ENCODE measurements at regions not wholly inside any gene's neighbourhood (a gene's known extent, or its start where the extent isn't known, plus 50 kb on each side); places are given as distances from the start of the nearest gene placed in this dataset.

DNA sequence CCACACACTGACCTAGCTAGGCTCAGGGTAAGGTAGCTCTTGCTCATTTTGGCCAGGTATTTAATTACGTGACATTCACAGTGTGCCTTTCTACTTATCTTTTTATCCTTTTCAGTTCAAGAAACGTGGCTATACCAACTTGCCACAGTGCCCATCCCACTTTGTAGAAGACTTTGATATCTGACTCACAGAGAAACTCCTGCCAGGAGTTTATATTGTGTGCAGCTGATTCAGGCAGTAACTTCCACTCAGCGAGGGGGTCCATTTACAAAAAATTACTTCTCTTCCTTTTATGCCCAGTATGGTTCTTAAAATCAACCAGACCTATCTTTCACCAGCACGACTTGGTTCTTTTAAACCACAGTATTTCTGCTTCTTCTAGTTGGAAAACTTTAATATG, 75.6 kb downstream of the PRL start:
- Histone ChIP-seq H3K36me3 (ENCODE audit: control insufficient read depth, insufficient read depth, low read length) (no peaks in the 10 kb centered on the region), H4K20me1 (ENCODE audit: insufficient read depth, low read length) (no peaks in the 10 kb centered on the region), H3K27ac (ENCODE audit: insufficient read depth, low read length) (no peak overlapping the region), H3K9me1 (ENCODE audit: insufficient read depth, low read length) (no peaks in the 10 kb centered on the region), H2AK9ac (replicated peaks; ENCODE audit: low read depth, low read length, poor library complexity) (no peak overlapping the region), H2BK120ac (ENCODE audit: low read depth, low read length) (no peak overlapping the region), H2BK20ac (ENCODE audit: low read depth, low read length) (no peak overlapping the region), H4K91ac (ENCODE audit: insufficient read depth, low read depth, low read length) (no peak overlapping the region), H3K18ac (ENCODE audit: low read depth, low read length) (no peak overlapping the region), H2AFZ (replicated peaks; ENCODE audit: low read length, poor library complexity) (no peak overlapping the region), H3K79me1 (ENCODE audit: low read depth in 1 of 2, low read length in 2 of 2) (no peaks in the 10 kb centered on the region), H4K8ac (ENCODE audit: low read depth in 2 of 2, low read length in 2 of 2) (no peak overlapping the region), H2BK15ac (ENCODE audit: low read depth, low read length) (no peak overlapping the region), H4K5ac (ENCODE audit: low read depth, low read length) (no peak overlapping the region), H2BK5ac (ENCODE audit: low read depth, low read length, poor library complexity, severe bottlenecking) (no peak overlapping the region), H3K14ac (replicated peaks; ENCODE audit: low read depth, low read length) (no peak overlapping the region), H3K56ac (ENCODE audit: extremely low read depth, insufficient read depth, low read length) (no peak overlapping the region), H3K4me3 (ENCODE audit: insufficient read depth, low read depth, low read length) (no peak overlapping the region), H3K4me1 (ENCODE audit: control insufficient read depth, insufficient read depth, low read length) (no peaks in the 10 kb centered on the region; the same call in 1 of the 2 replicates), H3K4me2 (ENCODE audit: low read depth, low read length) (no peak overlapping the region), H3K9ac (ENCODE audit: low read depth, low read length) (no peak overlapping the region), H2AK5ac (ENCODE audit: low read depth, low read length) (no peak overlapping the region), H3K9me3 (ENCODE audit: control insufficient read depth, insufficient read depth, low read length) (no peaks in the 10 kb centered on the region), H3K23ac (ENCODE audit: low read depth, low read length) (no peak overlapping the region), H3K4ac (ENCODE audit: low read depth, low read length) (no peak overlapping the region), H3K27me3 (ENCODE audit: control insufficient read depth, insufficient read depth, low read length) (no peaks in the 10 kb centered on the region)
- intact Hi-C loops (cut with micrococcal nuclease): no loop called here
- ChIA-PET CTCF (no interaction called here), POLR2A (ENCODE audit: unreplicated experiment) (no interaction called here)
- no peak for ATAC-seq (ENCODE audit: low read depth)
- BruUV-seq (replicated peaks): no TSS peak
- no CpG with 5 or more reads among the region's 4 CpGs for WGBS, 2 experiments (ENCODE audit: extremely low coverage in 2 of 2, insufficient read length in 1 of 2)
- TF ChIP-seq, protein P1, sequence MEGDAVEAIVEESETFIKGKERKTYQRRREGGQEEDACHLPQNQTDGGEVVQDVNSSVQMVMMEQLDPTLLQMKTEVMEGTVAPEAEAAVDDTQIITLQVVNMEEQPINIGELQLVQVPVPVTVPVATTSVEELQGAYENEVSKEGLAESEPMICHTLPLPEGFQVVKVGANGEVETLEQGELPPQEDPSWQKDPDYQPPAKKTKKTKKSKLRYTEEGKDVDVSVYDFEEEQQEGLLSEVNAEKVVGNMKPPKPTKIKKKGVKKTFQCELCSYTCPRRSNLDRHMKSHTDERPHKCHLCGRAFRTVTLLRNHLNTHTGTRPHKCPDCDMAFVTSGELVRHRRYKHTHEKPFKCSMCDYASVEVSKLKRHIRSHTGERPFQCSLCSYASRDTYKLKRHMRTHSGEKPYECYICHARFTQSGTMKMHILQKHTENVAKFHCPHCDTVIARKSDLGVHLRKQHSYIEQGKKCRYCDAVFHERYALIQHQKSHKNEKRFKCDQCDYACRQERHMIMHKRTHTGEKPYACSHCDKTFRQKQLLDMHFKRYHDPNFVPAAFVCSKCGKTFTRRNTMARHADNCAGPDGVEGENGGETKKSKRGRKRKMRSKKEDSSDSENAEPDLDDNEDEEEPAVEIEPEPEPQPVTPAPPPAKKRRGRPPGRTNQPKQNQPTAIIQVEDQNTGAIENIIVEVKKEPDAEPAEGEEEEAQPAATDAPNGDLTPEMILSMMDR (conservative IDR thresholded peaks at IDR 0.05; ENCODE audit: low read depth, low read length): no peak
- no peak for TF ChIP-seq MAFK (IDR thresholded peaks at IDR 0.05; ENCODE audit: low read depth, low read length)
- dilution Hi-C loops (cut with HindIII; ENCODE audit: low sequenced_read_pairs, unreplicated experiment): no loop called here
- peak; percentile 26 for DNase-seq
- in situ Hi-C loops (cut with MboI; ENCODE audit: low sequenced_read_pairs): no loop called here
